ENCODE measurements at regions not wholly inside any gene's neighbourhood (a gene's known extent, or its start where the extent isn't known, plus 50 kb on each side); places are given as distances from the start of the nearest gene placed in this dataset.

- ATAC-seq = no peak
- intact Hi-C loops (cut with micrococcal nuclease) = no loop called here
- DNase-seq = no peak
Measured at GRCh38 chr18:5608846-5609245, 65.0 kb upstream of the EPB41L3 start.

GRCh38 chr18:5606951-5607350 is 63.2 kb upstream of the EPB41L3 start:
- intact Hi-C loops (cut with micrococcal nuclease) = no loop called here
- DNase-seq (no peak), ATAC-seq (no peak)

GRCh38 chr18:5604778-5605177 is 61.0 kb upstream of the EPB41L3 start:
- intact Hi-C loops (cut with micrococcal nuclease) = no loop called here

GRCh38 chr18:5603153-5603552 is 59.4 kb upstream of the EPB41L3 start:
- intact Hi-C loops (cut with micrococcal nuclease) = no loop called here
- DNase-seq = no peak
- ATAC-seq = no peak

More at GRCh38 chr18:5604778-5605177, 61.0 kb upstream of the EPB41L3 start:
- ATAC-seq (no peak), DNase-seq (no peak)

- ATAC-seq (no peak), DNase-seq (no peak)
- intact Hi-C loops (cut with micrococcal nuclease) = no loop called here
Measured at GRCh38 chr18:5601188-5601624, 57.4 kb upstream of the EPB41L3 start.

- intact Hi-C loops (cut with micrococcal nuclease) = no loop called here
- ATAC-seq (no peak), DNase-seq (no peak)
Measured at GRCh38 chr18:5600378-5601071, 56.7 kb upstream of the EPB41L3 start.

- ATAC-seq = no peak
- intact Hi-C loops (cut with micrococcal nuclease) = no loop called here
- no peak for DNase-seq
Measured at GRCh38 chr18:5596585-5596984, 52.8 kb upstream of the EPB41L3 start.
